NCI-H1048 (cell line): ENCODE measurements at regions not wholly inside any gene's neighbourhood (a gene's known extent, or its start where the extent isn't known, plus 50 kb on each side); places are given as distances from the start of the nearest gene placed in this dataset.

Experiments used
- DNase-seq: peaks from one replicate; lab custom pipeline; 2025; lab: John Stamatoyannopoulos, UW

DNA sequence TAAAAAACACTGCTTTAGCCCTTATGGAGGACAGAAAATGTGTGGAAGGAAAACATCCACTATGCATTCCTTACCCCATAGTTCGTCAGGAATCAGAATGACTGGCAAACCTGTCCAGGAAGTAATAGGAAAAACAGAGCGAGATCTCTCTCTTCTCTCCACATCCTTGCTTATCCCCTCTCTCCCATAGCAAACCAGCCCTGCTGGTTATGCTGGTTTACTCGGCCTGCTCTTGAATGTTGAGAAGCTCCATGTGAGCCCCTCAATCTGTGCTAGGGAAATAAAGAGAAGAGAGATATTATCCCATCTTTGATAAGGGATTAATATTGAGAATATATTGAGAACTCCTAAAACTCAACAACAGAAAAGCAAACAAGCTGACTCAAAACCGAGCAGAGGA is 402.8 kb upstream of the RBFOX1 start:
- DNase-seq: no peak

DNA sequence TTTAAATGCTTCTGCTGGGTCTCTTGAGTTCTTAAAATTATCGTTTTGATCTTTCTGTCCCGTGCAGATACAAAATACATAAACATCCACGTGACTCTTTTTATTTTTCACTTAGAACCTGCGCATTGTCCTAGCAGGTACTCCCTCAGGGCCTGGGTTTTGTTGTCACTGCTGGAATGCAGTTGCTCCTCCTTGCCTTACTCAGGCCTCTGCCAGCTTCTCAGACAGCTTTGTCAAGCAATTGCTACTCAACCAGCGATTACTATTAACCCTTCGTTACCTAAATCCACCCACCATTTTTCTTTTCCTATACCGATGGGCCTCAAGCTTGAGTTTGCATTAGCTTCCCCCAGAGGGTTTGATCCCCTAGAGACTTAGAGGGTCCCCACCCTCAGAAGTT is 405.9 kb upstream of the RBFOX1 start:
- no peak for DNase-seq

GRCh38 chr16:6926341-6926740 is 406.3 kb upstream of the RBFOX1 start:
- DNase-seq: no peak

- no peak for DNase-seq
These were observed 414.0 kb upstream of the RBFOX1 start for GRCh38 chr16:6918646-6919045.

DNA sequence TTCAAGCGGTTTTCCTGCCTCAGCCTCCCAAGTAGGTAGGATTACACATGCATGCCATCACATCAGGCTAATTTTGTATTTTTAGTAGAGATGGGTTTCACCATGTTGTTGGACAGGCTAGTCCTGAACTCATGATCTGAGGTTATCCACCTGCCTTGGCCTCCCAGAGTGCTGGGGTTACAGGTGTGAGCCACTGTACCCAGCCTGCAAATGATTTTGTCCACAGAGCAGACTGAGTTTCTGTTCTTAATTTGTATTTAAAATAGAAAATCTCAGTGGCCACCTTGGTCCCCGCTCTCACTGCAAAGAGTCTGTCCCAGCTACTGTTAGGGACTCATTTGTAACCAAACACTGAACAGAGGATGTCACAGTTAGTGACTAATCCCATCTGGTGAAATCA is 415.7 kb upstream of the RBFOX1 start:
- no peak for DNase-seq

DNA sequence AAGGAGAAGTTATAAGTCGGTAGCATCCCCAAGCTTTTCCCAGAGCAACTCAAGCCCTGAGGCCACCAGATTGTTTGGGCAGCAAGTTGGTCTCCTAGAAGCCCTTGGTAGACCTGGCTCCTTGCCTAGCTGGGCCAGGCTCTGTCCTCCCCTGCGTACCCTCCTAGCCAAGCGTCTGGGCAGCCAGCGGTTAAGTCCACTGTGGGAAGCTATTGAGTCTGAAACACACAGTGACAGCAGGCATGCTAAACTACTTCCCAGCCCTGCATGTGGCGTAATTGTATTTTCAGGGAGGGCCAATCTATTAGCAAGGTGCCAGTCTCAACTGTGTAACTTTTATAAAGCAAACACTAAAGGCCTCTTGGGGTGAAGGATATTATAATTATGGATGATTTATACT is 419.1 kb upstream of the RBFOX1 start:
- no peak for DNase-seq

GRCh38 chr16:6910301-6910700 is 422.3 kb upstream of the RBFOX1 start:
- no peak for DNase-seq

DNA sequence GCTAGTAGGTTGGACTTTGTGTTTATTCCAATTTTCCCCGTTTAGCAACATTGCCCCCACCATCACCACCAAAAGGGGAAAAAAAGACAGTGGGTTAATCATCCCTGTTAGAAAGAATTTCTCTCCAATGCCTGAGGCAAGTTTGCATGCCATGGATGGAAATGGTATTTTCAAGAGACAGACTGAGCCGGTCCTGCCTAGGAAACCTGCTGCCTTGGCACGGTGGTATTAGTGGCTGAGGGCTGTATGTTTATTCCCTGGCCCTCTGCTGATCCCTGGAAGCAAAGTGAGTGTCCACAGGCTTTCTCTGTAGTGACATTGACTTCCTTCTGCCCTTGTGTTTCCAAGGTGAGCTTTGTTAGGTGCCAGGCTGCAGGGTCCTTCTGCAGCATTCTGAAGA is 427.0 kb upstream of the RBFOX1 start:
- DNase-seq: no peak

DNA sequence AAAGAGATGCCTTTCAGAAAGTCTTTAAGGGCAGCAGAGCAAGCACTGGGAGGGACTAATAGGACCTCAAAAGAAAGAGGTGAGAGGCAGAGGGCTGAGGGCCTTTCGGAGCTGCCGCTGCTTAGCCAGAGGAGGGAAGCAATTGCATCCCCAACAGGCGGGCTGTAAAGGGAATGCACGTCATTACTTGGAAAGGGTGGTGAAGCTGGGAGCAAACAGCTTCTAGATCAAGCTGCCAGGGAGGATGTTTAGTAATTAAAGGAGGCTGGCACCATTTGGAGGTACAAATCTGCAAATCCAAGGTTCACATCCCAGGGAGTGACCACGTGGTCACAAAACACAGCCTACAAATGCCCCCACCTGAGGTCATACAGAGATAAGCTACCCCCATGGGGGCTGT is 429.0 kb upstream of the RBFOX1 start:
- no peak for DNase-seq

GRCh38 chr16:6898896-6899295 is 433.7 kb upstream of the RBFOX1 start:
- DNase-seq: no peak

DNA sequence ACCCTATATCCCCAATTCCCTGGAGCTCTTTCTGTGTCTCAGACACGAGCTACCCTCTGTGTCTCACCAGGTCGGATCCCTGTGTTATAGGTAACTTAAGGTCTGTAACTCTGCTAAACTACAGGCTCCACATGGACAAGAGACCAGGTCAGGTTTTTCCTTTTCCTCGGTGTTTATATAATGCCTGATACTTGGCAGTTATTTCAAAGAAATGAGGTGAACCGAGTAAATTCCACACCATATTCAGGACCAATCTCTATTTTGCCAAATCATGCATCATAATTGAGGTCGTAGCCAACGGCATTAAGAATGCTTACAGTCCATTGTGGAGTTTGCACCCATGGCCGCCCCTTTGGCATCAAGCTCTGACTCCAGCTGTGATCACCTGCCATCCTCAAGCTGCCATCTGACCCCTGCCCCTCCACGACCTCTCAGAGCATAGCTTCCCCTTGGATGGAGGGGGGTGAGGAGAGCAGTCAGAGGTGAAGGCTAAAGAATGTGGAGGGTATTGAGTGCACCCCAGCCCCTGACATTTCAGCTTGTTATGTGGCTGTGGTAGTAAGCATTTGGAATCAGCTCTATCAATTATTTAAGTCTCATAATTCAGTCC is 434.7 kb upstream of the RBFOX1 start:
- no peak for DNase-seq

DNA sequence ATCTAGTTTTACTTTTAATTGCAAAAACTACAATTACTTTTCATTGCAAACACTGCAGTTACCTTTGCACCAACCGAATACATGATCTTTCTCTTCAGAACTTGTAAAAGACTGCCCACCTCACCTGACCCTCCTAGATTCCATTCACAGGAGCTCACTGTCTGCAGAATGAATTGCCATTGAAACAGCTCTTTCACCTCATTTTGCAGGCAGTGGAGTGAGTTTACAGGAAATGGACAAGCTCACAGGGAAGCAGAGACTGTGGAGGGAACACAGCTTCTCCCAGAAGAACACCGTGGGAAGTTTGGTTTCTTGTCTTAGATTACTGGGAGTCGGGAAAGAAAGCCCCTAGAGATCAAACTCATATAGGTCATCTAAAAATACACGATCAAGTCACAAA is 439.7 kb upstream of the RBFOX1 start:
- no peak for DNase-seq

DNA sequence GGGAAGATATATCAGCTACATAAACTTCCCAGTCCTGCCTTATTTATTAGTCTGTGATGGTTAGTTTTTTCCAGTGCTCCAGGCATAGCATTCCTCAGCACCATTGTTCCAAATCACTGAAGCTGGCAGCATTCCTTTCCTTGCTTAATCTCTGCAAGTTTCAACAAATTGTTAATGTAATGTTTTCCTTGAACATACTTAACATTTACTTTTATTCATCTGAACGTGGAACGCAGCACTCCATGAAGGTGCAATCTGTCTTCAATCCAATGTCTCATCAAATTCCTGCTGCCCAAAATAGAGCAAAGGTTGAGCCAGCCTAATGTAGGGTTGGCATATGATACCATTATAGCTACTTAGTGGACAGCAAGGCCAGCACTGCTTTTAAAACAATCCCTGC is 441.1 kb upstream of the RBFOX1 start:
- DNase-seq: no peak

DNA sequence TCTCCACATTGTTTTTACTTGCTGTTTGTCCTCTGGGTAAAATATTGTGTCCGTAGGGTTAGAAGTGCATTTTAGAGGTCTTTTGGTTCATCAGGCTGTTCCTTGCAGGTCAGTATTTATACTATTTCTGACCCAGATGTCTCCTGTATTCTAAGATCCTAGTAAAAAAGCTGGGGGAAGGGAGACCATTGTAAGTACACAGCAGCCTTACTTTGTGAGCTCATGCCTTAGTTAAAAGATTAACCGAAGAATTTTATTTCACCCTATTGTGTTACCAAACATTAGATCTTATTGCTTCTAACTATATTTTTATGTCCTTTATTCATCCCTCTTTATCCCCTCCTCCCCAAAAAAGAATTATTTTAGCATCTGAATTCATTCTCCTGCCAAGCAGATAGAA is 444.1 kb upstream of the RBFOX1 start:
- no peak for DNase-seq

- no peak for DNase-seq
These were observed 448.6 kb upstream of the RBFOX1 start for GRCh38 chr16:6884002-6884401.

DNA sequence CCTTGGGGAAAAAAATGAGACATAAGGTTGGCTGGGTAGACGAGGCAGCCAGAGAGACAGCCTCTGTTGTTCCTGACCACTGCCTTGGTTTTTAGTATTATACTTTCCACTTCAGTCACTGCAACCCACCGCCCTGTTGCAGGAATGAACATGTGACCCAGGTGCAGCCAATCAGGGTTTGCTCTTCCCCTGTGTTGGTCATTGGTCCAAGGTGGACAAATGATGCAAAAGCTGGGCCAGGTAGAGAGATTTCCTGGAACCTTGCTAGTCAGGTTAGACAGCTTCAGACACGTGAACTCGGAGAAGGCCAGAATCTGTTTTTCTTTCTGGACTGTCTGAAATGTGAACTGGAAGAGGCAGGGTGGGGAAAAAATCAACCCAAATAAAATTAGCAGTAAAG is 452.4 kb upstream of the RBFOX1 start:
- DNase-seq: no peak

- no peak for DNase-seq
These were observed 468.0 kb upstream of the RBFOX1 start for GRCh38 chr16:6864671-6865070.

DNA sequence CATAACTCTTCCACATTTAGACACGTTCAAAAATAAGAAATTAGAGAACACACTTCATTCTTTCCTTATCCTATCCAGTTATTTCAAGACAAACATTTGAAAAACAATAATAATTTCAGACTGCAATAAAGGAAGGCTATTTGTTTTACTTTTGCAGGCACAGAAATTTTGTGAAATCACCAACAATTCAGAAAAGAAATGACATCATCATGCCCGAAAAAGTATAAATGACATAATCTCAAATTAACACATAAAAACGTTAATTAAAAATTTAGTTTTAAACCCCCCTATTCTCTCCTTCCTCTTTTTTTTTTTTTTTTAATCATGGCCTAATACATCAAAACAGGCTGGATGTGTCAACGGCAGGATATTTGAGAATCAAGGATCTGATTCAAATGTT is 468.4 kb upstream of the RBFOX1 start:
- no peak for DNase-seq

DNA sequence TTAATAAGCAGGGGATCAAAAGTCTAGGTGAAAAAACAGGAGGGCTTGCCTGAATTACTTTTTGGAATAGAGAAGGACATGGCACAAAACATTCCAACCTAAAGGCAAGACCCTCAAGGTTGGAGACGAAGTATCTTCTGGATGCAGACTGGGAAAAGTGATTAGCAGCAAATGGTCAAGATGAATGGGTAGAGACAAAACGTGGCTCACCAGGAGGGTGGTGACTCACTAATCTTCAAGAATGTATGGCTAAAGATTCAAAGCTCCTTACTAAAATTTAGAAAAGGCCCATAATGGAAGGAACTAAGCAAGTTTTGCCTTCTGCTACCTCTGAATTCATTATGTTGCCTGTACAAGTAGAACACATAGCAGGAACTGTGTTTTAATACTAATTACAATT is 469.5 kb upstream of the RBFOX1 start:
- DNase-seq: no peak

DNA sequence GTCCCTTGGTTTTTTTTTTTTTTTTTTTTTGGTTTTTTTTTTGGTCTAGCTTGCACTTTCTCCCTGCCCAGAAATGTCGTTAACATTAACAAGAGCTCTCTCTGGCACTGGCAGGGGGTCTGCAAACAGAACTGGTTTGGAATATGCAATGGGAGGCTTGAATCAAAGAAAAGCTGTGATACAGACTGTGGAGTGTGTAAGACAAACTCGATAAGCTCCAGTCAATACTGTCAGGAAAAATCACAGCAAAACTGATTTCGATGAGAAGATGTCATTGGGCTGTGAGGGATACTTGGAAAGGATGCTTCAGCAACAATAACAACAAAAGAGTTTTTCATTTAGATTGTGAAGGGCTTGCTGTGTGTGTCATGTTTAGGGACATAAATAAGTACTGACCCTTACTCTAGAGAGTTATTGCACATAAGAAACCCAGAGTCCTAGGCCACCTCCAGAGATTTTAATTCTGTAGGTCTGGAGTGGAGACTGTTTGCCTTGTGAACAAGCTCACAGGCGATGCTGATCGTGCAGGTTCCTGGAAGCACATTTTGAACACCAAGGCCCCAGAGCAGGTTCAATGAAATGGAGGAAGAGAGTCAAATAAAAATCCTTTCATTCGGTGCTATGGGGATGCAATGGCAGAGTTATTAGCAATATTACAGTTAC is 470.7 kb upstream of the RBFOX1 start:
- DNase-seq: no peak

DNA sequence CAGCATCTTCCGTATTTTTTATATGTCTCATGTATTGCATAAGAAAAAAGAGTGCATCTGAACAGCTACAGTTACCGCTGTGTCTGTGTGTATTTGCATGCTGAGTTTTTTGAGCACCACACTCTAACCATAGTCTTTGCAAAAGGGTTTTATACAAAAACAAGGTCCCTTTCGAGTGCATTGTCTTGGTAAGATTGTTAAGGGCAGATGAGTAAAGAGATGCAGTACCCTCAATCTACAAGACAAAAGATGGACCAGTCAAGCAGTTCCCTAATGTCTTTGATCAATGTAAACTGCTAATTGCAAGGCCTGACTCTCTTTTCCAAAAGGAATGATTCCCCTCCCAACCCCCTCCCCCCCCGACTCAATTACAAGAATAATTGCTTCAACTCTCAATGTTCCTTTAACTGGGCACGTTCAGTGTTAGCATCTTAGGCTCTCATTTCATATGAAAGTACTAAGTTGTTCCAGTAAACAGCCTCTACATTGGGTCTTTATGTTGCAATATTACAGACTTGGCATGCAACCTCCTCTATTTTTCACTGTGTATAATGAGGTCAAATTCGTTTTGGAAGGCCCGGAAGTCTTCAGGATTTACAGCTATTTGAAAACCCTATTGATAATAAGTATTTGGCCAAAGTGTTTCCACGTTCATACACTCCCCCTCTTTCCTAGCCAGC is 471.4 kb upstream of the RBFOX1 start:
- no peak for DNase-seq

DNA sequence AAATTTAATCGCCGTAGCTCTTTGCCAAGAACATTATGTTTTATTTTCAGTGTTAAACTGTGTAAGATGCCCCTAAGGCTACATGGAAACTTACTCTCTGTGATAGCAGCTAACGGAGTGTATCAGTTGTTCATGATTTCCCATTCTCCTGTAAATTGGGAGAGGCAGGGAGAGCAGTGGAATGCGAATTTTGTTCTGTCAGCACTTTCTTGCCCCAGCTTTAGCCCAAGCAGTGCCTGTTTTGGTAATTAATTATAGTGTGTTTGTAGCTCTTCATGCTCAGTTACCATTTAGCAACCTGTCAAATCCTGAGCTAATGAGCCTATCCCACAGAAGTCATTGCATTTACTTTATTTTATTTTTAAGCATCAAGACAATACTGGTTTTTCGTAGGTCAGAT is 475.1 kb upstream of the RBFOX1 start:
- no peak for DNase-seq

GRCh38 chr16:6856578-6856977 is 476.1 kb upstream of the RBFOX1 start:
- DNase-seq: no peak

- no peak for DNase-seq
These were observed 479.1 kb upstream of the RBFOX1 start for GRCh38 chr16:6853565-6853964.
